OCI-LY3 (cell line): ENCODE measurements at regions not wholly inside any gene's neighbourhood (a gene's known extent, or its start where the extent isn't known, plus 50 kb on each side); places are given as distances from the start of the nearest gene placed in this dataset.

ENCODE experiments used
- H2AFZ ChIP-seq: fragments of 200-600, 300-600 bp; shearing (Covaris generic); 2 replicates; pipeline ENCODE4 v1.6.0; 2014; ENCODE audit warnings: antibody characterized with exemption, low read depth, low read length
- H3K27ac ChIP-seq: fragments of 200-600, 300-600 bp; sonication (generic); 2 replicates; pipeline ENCODE4 v1.5.1; 2014; ENCODE audit warnings: mild to moderate bottlenecking, low read length, moderate library complexity, mixed read lengths
- H3K27me3 ChIP-seq: fragments of 200-600, 300-600 bp; sonication (generic); 2 replicates; pipeline ENCODE4 v1.6.1; 2014; ENCODE audit warnings: low read depth, low read length, mixed read lengths
- H3K36me3 ChIP-seq: fragments of 200-600, 300-600 bp; sonication (generic); replicated peaks from 2 replicates; pipeline ENCODE3; 2014; ENCODE audit warnings: low read depth, low read length, mixed read lengths
- H3K4me1 ChIP-seq: fragments of 300-600, 200-600 bp; sonication (generic); 2 replicates; pipeline ENCODE4 v1.6.1; 2014; ENCODE audit warnings: low read length, mixed read lengths
- H3K4me2 ChIP-seq: fragments of 200-600, 300-600 bp; sonication (generic); 2 replicates; pipeline ENCODE4 v1.6.1; 2014; ENCODE audit warnings: low read length, mixed read lengths
- H3K4me3 ChIP-seq: fragments of 300-600, 200-600 bp; sonication (generic); 2 replicates; pipeline ENCODE4 v1.5.1; 2014; ENCODE audit warnings: antibody characterized with exemption, mild to moderate bottlenecking, low read length, moderate library complexity
- H3K79me2 ChIP-seq: fragments of 300-600, 200-600 bp; shearing (Covaris generic); 2 replicates; pipeline ENCODE4 v1.6.1; 2014; ENCODE audit warnings: mild to moderate bottlenecking, low read length, mixed read lengths
- H3K9ac ChIP-seq: fragments of 300-600, 200-600 bp; shearing (Covaris generic); 2 replicates; pipeline ENCODE4 v1.6.0; 2014; ENCODE audit warnings: mild to moderate bottlenecking, low read length, moderate library complexity
- H3K9me3 ChIP-seq: fragments of 200-600, 300-600 bp; shearing (Covaris generic); 2 replicates; pipeline ENCODE4 v1.6.1; 2014; ENCODE audit warnings: low read length, mixed read lengths; ENCODE audit not compliant: insufficient read depth
- H4K20me1 ChIP-seq: fragments of 200-600, 300-600 bp; sonication (generic); 2 replicates; pipeline ENCODE4 v1.6.1; 2016; ENCODE audit warnings: low read length, mixed read lengths; ENCODE audit not compliant: insufficient read depth
- CTCF ChIP-seq: fragments of 200-600, 300-600 bp; sonication (generic); IDR thresholded peaks from 2 replicates; pipeline ENCODE4 v1.5.1; 2014; ENCODE audit warnings: antibody characterized with exemption, low read length, low read depth
- EZH2phosphoT487 ChIP-seq: fragments of 200-600 bp; shearing (Covaris generic); IDR thresholded peaks from 2 replicates; pipeline ENCODE4 v1.6.1; 2018; ENCODE audit warnings: antibody characterized with exemption, mixed run types, low read depth

DNA sequence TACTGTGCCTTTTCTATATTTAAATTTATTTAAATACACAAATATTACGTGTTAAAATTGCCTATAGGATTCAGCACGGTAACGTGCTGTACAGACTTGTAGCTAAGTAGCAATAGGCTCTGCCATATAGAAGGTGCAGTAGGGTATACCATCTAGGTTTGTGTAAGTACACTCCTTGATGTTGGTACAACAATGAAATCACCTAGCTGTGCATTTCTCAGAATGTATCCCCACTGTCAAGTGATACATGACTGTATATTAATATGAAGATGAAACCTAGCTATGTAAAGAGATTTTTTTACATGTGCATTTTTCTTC lies 431.2 kb downstream of the KCTD8 start:
- Histone ChIP-seq H3K4me3 (no peak overlapping the region), H4K20me1 (no peaks in the 10 kb centered on the region), H3K27ac (no peak overlapping the region), H3K9ac (no peak overlapping the region), H3K27me3 (no peaks in the 10 kb centered on the region), H3K9me3 (no peaks in the 10 kb centered on the region), H2AFZ (no peak overlapping the region), H3K4me1 (no peaks in the 10 kb centered on the region), H3K36me3 (no peaks in the 10 kb centered on the region), H3K4me2 (no peak overlapping the region), H3K79me2 (no peaks in the 10 kb centered on the region)
- no peak for TF ChIP-seq EZH2phosphoT487
- no peak for TF ChIP-seq CTCF

GRCh38 chr4:44019721-44020120 lies 428.9 kb downstream of the KCTD8 start:
- Histone ChIP-seq H4K20me1 (no peaks in the 10 kb centered on the region), H3K36me3 (no peaks in the 10 kb centered on the region), H3K4me3 (no peak overlapping the region), H3K9ac (no peak overlapping the region), H3K4me1 (no peaks in the 10 kb centered on the region), H3K4me2 (no peak overlapping the region), H3K27ac (no peak overlapping the region), H3K79me2 (no peaks in the 10 kb centered on the region), H3K9me3 (no peaks in the 10 kb centered on the region), H3K27me3 (no peaks in the 10 kb centered on the region), H2AFZ (no peak overlapping the region)
- TF ChIP-seq EZH2phosphoT487 (no peak), CTCF (no peak)

DNA sequence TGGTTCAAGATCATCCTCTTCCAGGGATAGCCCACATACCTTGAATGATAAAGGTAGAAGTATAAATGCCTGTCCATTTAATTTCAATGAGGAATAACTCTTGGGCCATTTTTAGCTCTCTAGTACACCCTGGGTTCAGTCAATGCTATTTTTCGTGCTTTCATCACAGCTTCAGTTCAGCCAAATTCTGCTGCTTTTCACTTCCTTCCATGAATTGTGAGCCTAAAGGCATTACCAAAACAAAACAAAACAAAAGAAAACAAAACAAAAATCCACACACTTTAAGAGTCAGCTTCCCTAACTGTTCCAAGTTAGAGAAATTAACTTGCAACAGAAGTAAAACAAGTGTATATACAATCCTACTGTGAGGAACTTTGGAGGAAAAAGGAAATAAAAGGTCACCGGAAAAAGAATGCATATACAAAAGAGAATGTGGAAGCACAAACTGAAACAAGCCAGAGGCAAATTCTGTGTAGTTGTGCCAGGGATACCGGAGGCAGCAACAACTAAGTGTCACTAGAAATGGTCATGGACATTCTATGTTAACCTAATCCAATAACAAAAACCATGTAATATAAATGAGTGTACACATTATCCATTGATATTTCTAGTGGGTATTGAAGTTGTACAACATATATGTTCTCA lies 423.1 kb downstream of the KCTD8 start:
- no peak overlapping the region for H3K4me3 ChIP-seq
- H2AFZ ChIP-seq = no peak overlapping the region
- H3K27me3 ChIP-seq = no peaks in the 10 kb centered on the region
- H4K20me1 ChIP-seq = no peaks in the 10 kb centered on the region
- H3K9me3 ChIP-seq = no peaks in the 10 kb centered on the region
- H3K27ac ChIP-seq = no peak overlapping the region
- H3K4me1 ChIP-seq = no peaks in the 10 kb centered on the region
- no peak overlapping the region for H3K4me2 ChIP-seq
- no peaks in the 10 kb centered on the region for H3K79me2 ChIP-seq
- TF ChIP-seq EZH2phosphoT487 (no peak), CTCF (no peak)
- H3K36me3 ChIP-seq = no peaks in the 10 kb centered on the region
- no peak overlapping the region for H3K9ac ChIP-seq

DNA sequence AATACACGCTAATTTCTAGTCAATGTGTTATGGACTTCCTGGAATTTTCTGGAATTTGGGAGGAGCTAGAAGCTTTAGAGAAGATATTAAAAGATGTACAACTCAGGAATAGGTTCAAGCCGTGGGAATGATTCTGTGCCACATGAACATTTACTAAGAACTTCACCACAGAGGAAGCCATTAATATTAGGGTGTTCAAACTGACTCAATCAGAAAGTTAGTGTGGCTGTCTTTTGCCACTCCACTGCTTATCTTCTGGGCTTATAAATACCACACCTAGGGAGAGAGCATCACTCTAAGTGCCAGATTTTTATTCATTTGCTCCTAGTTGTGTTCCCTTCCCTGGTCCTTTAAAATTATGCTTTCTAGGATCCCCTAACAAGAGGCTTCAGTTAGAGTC lies 409.8 kb downstream of the KCTD8 start:
- TF ChIP-seq EZH2phosphoT487 = no peak
- no peak for TF ChIP-seq CTCF
- no peak overlapping the region for H3K9ac ChIP-seq

More for the DNA sequence above, 409.8 kb downstream of the KCTD8 start:
- Histone ChIP-seq H3K4me3 (no peak overlapping the region), H3K79me2 (no peaks in the 10 kb centered on the region), H2AFZ (no peak overlapping the region), H3K4me1 (peaks cover 25% of the 10 kb centered on the region), H3K27me3 (no peaks in the 10 kb centered on the region), H3K27ac (no peak overlapping the region), H3K4me2 (peak overlapping the region; percentile 36), H3K9me3 (no peaks in the 10 kb centered on the region), H4K20me1 (no peaks in the 10 kb centered on the region), H3K36me3 (no peaks in the 10 kb centered on the region)
